Right renal pelvis (tissue), 4 donors: ENCODE measurements at regions not wholly inside any gene's neighbourhood (a gene's known extent, or its start where the extent isn't known, plus 50 kb on each side); places are given as distances from the start of the nearest gene placed in this dataset.

Experiments used
- DNase-seq, 4 donors: peaks; one replicate each; pipeline ENCODE4 v3.0.0-alpha.2; 2013; ENCODE audit warnings: low read depth in 4 of 4, low spot score in 3 of 4, missing footprints in 1 of 4

- no peak for DNase-seq
These were observed 50.5 kb downstream of the PALM2AKAP2 start for GRCh38 chr9:109830545-109830944.

- no peak for DNase-seq
These were observed 52.1 kb downstream of the PALM2AKAP2 start for GRCh38 chr9:109831998-109832658.

GRCh38 chr9:109834855-109835254, 54.9 kb downstream of the PALM2AKAP2 start:
- no peak for DNase-seq

GRCh38 chr9:109843641-109844040, 63.6 kb downstream of the PALM2AKAP2 start:
- DNase-seq, result no peak

GRCh38 chr9:109845226-109845625, 65.2 kb downstream of the PALM2AKAP2 start:
- DNase-seq, result no peak

- no peak for DNase-seq
These were observed 66.8 kb downstream of the PALM2AKAP2 start for GRCh38 chr9:109846776-109847175.

GRCh38 chr9:109852556-109852955, 72.6 kb downstream of the PALM2AKAP2 start:
- no peak for DNase-seq

- no peak for DNase-seq
These were observed 75.5 kb downstream of the PALM2AKAP2 start for GRCh38 chr9:109855540-109855939.

- DNase-seq, result no peak
These were observed 76.8 kb downstream of the PALM2AKAP2 start for GRCh38 chr9:109856785-109857184.

- no peak for DNase-seq
These were observed 77.3 kb downstream of the PALM2AKAP2 start for GRCh38 chr9:109857336-109857735.

GRCh38 chr9:109859447-109859846, 79.4 kb downstream of the PALM2AKAP2 start:
- DNase-seq, result no peak

GRCh38 chr9:109860521-109860920, 80.5 kb downstream of the PALM2AKAP2 start:
- no peak for DNase-seq

GRCh38 chr9:109861499-109861898, 81.5 kb downstream of the PALM2AKAP2 start:
- DNase-seq, result peak in 2 of 4 donors; percentile 11 to 31

GRCh38 chr9:109861918-109862317, 81.9 kb downstream of the PALM2AKAP2 start:
- DNase-seq, result no peak

- DNase-seq, result no peak
These were observed 82.5 kb downstream of the PALM2AKAP2 start for GRCh38 chr9:109862452-109862851.

GRCh38 chr9:109863961-109864360, 84.0 kb downstream of the PALM2AKAP2 start:
- DNase-seq, result no peak

GRCh38 chr9:109865521-109865920, 85.5 kb downstream of the PALM2AKAP2 start:
- no peak for DNase-seq

- no peak for DNase-seq
These were observed 88.2 kb downstream of the PALM2AKAP2 start for GRCh38 chr9:109868207-109868606.

GRCh38 chr9:109868722-109869121, 88.7 kb downstream of the PALM2AKAP2 start:
- DNase-seq, result no peak

- no peak for DNase-seq
These were observed 90.4 kb downstream of the PALM2AKAP2 start for GRCh38 chr9:109870365-109870764.

- DNase-seq, result no peak
These were observed 92.9 kb downstream of the PALM2AKAP2 start for GRCh38 chr9:109872901-109873300.

- no peak for DNase-seq
These were observed 95.6 kb downstream of the PALM2AKAP2 start for GRCh38 chr9:109875495-109876129.
